GM18870 (cell line): ENCODE measurements at regions not wholly inside any gene's neighbourhood (a gene's known extent, or its start where the extent isn't known, plus 50 kb on each side); places are given as distances from the start of the nearest gene placed in this dataset.
"Not testable (repeated sequence)": the region's sequence is repeated elsewhere in the genome, so short reads cannot be mapped to it uniquely, and the experiment has no call there.

ENCODE experiments used
- ATAC-seq: cut with Tn5 transposase; IDR thresholded peaks from one replicate; pipeline ENCODE4 v1.9.1; 2021; ENCODE audit warnings: moderate library complexity; ENCODE audit not compliant: unreplicated experiment

DNA sequence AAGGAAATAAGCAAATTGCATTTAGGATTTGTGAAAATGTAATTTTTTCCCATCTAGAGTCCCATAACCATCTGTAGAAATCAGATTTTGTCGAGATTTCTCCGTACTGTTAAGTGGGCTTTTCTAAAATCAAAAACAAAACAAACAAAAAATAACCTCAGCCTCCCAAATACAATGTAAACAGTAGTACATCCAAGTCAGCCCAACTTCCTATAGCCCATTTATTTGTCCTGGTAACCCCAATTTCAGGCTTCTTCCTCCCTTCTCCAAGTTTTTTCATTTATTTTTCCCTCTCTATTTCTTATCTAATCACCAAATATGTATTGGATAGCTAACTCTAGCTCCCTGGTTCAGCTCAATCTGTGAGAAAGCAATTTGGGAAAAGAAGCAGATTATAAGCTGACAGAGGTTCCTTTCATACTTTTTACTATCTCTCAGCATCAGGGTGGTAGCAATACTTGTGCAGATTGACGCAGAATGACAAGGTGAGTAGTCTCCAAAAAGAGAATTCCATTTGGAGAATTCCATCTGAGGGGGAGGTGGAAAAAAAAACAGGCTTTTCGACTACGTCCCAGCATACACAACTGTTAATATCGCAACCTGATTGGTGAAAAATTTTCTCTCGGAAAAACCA, 132.6 kb upstream of the BTN3A2 start:
- peak; percentile 7 for ATAC-seq

DNA sequence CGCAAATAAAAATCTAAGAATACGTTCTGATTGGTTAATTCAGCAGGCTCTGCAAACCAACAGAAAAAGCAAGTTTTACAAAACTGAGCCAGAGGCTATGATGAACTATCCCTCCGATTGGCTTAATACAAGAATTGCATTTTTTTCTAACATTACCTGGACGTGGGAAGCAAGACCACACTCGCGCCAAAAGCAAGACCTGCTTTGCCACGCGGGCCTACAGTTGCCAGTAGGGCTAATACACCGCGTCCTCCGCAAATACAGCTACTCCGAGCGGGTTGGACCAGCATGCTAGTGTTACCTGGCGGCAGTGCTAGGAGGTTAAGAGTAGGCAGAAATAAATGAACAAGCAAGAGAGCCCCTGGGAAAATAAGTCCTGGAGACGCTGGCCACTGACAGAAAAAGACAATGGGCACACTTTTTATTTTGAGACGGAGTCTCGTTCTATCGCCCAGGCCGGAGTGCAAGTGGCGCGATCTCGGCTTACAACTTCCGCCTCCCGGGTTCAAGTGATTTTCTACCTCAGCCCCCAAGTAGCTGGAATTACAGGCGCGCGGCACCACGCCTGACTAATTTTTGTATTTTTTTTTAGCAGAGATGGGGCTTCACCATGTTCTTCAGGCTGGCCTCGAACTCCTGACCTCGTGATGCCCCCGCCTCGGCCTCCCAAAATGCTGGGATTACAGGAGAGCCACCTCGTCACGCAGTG, 131.9 kb upstream of the BTN3A2 start:
- ATAC-seq = peak; percentile 23

GRCh38 chr6:26233649-26234420, 131.2 kb upstream of the BTN3A2 start:
- peak; percentile 20 for ATAC-seq

DNA sequence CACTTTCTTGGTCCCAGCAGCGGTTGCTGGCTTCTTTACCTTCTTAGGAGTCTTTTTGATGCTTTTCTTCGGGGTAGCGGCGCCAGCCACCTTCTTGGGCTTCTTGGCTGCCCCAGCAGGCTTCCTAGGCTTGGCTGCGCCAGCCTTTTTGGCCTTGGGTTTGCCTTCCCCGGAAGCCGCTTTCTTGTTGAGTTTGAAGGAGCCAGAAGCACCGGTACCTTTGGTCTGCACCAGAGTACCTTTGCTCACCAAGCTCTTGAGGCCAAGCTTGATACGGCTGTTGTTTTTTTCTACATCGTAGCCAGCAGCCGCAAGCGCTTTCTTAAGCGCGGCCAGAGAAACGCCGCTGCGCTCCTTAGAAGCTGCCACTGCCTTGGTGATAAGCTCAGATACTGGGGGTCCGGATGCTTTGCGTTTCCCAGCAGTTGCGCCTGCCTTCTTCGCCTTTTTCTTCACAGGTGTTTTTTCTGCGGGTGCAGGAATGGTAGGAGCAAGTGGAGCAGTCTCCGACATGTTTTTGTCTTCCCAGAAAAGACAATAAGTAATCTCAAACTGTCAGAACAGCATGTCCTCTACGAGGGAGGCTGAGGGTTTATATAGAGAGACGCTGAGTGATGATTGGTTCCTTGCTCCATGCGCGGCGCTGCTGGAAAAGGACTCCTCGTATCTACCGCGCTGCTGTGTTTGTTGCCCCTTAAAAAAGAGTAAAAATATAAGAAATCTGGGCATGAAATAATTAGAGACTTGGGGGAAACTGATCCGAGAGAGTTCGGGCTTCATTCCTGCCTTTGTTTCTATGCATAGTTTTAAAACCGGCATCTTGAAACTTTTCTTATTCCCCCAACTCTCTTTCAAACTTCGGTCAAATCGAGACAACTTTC, 130.3 kb upstream of the BTN3A2 start:
- peak; percentile 29 for ATAC-seq

- no peak for ATAC-seq
These were observed 129.7 kb upstream of the BTN3A2 start for GRCh38 chr6:26235302-26235670.

- not testable (repeated sequence) for ATAC-seq
These were observed 125.6 kb upstream of the BTN3A2 start for GRCh38 chr6:26239415-26239814.

DNA sequence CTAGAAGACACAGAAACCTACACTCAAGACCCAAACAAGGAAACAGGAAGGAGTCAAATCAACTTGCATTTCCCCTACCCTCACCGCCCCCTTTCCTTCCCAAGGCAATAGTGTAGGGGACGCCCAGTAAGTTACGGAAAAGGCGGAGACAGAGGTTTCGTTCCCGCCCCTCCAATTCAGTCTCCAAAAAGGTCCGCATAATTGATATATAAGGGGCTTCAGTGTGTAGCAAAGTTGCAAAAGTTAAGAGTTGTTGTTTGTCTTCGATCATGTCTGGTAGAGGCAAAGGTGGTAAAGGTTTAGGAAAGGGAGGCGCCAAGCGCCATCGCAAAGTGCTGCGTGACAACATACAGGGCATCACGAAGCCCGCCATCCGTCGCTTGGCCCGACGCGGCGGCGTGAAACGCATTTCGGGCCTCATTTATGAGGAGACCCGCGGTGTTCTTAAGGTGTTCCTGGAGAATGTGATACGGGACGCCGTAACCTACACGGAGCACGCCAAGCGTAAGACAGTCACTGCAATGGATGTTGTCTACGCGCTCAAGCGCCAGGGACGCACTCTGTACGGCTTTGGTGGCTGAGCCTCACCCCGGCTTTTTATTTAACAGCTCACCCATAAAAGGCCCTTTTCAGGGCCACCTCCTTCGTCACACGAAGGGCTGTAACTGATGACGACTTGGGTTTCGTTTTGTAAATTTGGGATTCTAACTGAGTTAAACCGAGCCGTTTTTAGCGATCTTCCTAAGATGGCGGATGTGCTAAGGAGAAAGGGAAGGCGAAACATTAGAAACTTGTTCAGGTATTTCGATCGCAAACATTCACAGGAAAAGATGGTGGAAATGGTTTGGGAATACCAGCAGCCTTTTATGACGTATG, 124.6 kb upstream of the BTN3A2 start:
- ATAC-seq = peak; percentile 51

GRCh38 chr6:26241033-26241895, 123.7 kb upstream of the BTN3A2 start:
- no peak for ATAC-seq

GRCh38 chr6:26243132-26243531, 121.9 kb upstream of the BTN3A2 start:
- no peak for ATAC-seq

DNA sequence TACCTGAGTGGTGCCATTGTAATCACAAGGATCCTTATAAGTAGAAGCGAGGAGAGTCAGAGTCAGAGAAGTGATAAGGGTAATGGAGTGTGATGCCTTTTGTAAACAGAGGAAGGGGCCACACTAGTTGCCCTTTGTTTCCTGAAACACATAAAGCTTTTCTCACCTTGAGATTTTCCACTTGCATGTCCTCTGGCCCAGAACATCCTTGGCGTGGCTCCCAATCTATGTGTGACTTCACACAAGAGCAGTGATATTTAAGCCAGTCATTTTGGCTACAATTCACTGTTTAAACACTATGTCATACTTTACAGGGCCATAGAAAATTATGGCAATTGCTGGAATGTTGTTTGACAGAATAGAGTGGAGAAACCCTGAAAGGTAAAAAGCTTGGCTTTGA, 121.2 kb upstream of the BTN3A2 start:
- ATAC-seq = no peak

- no peak for ATAC-seq
These were observed 118.9 kb upstream of the BTN3A2 start for GRCh38 chr6:26246058-26246457.

DNA sequence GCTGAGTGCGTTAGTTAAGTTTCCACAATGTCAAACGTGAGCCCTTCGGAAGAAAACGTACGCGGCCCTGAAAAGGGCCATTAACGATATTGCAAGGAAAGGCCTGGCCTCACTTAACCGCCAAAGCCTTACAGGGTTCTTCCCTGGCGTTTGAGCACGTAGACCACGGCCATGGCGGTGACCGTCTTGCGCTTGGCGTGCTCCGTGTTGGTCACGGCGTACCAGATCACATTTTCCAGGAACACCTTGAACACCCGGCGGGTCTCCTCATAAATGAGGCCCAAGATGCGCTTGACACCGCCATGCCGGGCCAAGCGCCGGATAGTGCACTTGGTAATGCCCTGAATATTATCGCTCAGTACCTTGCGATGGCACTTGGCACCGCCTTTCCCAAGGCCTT, 118.4 kb upstream of the BTN3A2 start:
- ATAC-seq = no peak

GRCh38 chr6:26249707-26249956, 115.4 kb upstream of the BTN3A2 start:
- ATAC-seq = peak; percentile 11

- ATAC-seq = peak; percentile 29
These were observed 114.9 kb upstream of the BTN3A2 start for GRCh38 chr6:26249957-26250697.

- no peak for ATAC-seq
These were observed 114.3 kb upstream of the BTN3A2 start for GRCh38 chr6:26250698-26251044.

- ATAC-seq = peak; percentile 41
These were observed 113.5 kb upstream of the BTN3A2 start for GRCh38 chr6:26251354-26252076.

GRCh38 chr6:26252077-26252472, 112.9 kb upstream of the BTN3A2 start:
- ATAC-seq = no peak

GRCh38 chr6:26254724-26255123, 110.3 kb upstream of the BTN3A2 start:
- no peak for ATAC-seq
